ENCODE measurements at regions not wholly inside any gene's neighbourhood (a gene's known extent, or its start where the extent isn't known, plus 50 kb on each side); places are given as distances from the start of the nearest gene placed in this dataset.

GRCh38 chr5:28296254-28297013 lies 1258.0 kb upstream of the CDH9 start (continued):
- TF ChIP-seq CHD7 (IDR thresholded peaks at IDR 0.05; ENCODE audit: insufficient replicate concordance, low read length) = no peak
- no peak for TF ChIP-seq E2F6 (IDR thresholded peaks at IDR 0.05)
- TF ChIP-seq KDM5A (IDR thresholded peaks at IDR 0.05; ENCODE audit: low read length) = no peak
- no peak for TF ChIP-seq FOSL1 (IDR thresholded peaks at IDR 0.05; ENCODE audit: insufficient read depth, low read depth, low read length)
- TF ChIP-seq CBX5 (IDR thresholded peaks at IDR 0.05; ENCODE audit: low read depth, low read length) = no peak
- no peak for TF ChIP-seq TBP (IDR thresholded peaks at IDR 0.05; ENCODE audit: low read depth, low read length)
- no peak for TF ChIP-seq EGR1 (IDR thresholded peaks at IDR 0.05; ENCODE audit: borderline replicate concordance, low read depth, low read length)
- TF ChIP-seq SUZ12 (IDR thresholded peaks at IDR 0.05; ENCODE audit: low read length) = no peak
- TF ChIP-seq SIN3A (conservative IDR thresholded peaks at IDR 0.05 in 1 of 2, IDR thresholded peaks at IDR 0.05 in 1 of 2; ENCODE audit: low read depth in 1 of 2, low read length in 2 of 2) = no peak
- no peak for TF ChIP-seq POLR2A (IDR thresholded peaks at IDR 0.05; ENCODE audit: control extremely low read depth in 1 of 2, low read depth in 2 of 2, low read length in 2 of 2)

Measured in H1 (cell line).